ENCODE measurements at regions not wholly inside any gene's neighbourhood (a gene's known extent, or its start where the extent isn't known, plus 50 kb on each side); places are given as distances from the start of the nearest gene placed in this dataset.

DNA sequence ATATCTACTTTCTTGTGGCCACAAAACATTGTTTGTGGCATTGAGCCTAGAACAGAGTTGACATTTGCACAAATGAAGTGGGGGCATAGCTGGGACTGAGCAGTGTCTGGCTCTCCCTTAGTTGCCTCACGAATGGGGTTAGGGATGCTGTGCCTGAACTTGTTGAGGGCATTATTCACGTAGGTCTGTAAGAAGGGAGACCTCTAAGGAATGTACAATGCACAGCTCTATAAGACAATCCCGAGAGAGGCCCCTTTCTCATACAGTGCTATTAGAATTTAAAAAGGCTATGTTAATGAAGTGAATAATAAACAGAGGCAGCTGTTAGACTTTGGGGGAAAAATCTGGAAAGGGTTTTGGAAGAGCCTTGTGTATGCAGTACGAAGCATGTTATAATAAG, 118.4 kb upstream of the DEPDC1 start:
- no peak for TF ChIP-seq CTCF (IDR thresholded peaks at IDR 0.05)
- TF ChIP-seq POLR2A (IDR thresholded peaks at IDR 0.05), result no peak

Measured in gastroesophageal sphincter (tissue), 3 donors.